Colonic mucosa (tissue), 4 donors: ENCODE measurements at regions not wholly inside any gene's neighbourhood (a gene's known extent, or its start where the extent isn't known, plus 50 kb on each side); places are given as distances from the start of the nearest gene placed in this dataset.

ENCODE experiments used
- DNase-seq: peaks from one replicate; pipeline ENCODE4 v3.0.0-alpha.2; 2020
- H3K27ac ChIP-seq: fragments of 200-600 bp; one replicate; pipeline ENCODE4 v1.8.0; 2021
- H3K27me3 ChIP-seq: fragments of 200-600 bp; one replicate; pipeline ENCODE4 v1.8.0; 2021
- H3K36me3 ChIP-seq: fragments of 200-600 bp; one replicate; pipeline ENCODE4 v1.8.0; 2021
- H3K4me1 ChIP-seq: fragments of 200-600 bp; one replicate; pipeline ENCODE4 v1.8.0; 2021; ENCODE audit warnings: mild to moderate bottlenecking
- H3K4me3 ChIP-seq: fragments of 200-600 bp; one replicate; pipeline ENCODE4 v1.8.0; 2021
- H3K9ac ChIP-seq, 2 donors: one replicate each; pipeline ENCODE4 v1.7.0; 2013; ENCODE audit warnings: control low read depth in 2 of 2, low read depth in 2 of 2, low read length in 2 of 2
- H3K9me3 ChIP-seq: fragments of 200-600 bp; one replicate; pipeline ENCODE4 v1.8.0; 2021
- intact Hi-C: fragments of 100-400 bp; cut with DNase I; formaldehyde crosslinking; loops from one replicate; pipeline ENCODE4 v1.14.1; 2022
- TF ChIP-seq, protein P1 (sequence below): fragments of 200-600 bp; IDR thresholded peaks from one replicate; pipeline ENCODE4 v1.8.0; 2022; ENCODE audit warnings: antibody characterized with exemption, mild to moderate bottlenecking
- donor health status: healthy.
- donor health status: DM: no; HTN: no; CAD: no.
- donor health status: DM: no; HTN: no; CAD: no.

- DNase-seq = no peak
- no peak overlapping the region for H3K9ac ChIP-seq
- H3K27me3 ChIP-seq = no peaks in the 10 kb centered on the region
- H3K9me3 ChIP-seq = no peaks in the 10 kb centered on the region
- no peaks in the 10 kb centered on the region for H3K36me3 ChIP-seq
- H3K27ac ChIP-seq = no peak overlapping the region
- TF ChIP-seq, protein P1, sequence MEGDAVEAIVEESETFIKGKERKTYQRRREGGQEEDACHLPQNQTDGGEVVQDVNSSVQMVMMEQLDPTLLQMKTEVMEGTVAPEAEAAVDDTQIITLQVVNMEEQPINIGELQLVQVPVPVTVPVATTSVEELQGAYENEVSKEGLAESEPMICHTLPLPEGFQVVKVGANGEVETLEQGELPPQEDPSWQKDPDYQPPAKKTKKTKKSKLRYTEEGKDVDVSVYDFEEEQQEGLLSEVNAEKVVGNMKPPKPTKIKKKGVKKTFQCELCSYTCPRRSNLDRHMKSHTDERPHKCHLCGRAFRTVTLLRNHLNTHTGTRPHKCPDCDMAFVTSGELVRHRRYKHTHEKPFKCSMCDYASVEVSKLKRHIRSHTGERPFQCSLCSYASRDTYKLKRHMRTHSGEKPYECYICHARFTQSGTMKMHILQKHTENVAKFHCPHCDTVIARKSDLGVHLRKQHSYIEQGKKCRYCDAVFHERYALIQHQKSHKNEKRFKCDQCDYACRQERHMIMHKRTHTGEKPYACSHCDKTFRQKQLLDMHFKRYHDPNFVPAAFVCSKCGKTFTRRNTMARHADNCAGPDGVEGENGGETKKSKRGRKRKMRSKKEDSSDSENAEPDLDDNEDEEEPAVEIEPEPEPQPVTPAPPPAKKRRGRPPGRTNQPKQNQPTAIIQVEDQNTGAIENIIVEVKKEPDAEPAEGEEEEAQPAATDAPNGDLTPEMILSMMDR = no peak
- no peak overlapping the region for H3K4me3 ChIP-seq
- H3K4me1 ChIP-seq = no peaks in the 10 kb centered on the region
- intact Hi-C loops = no loop called here
These were observed 53.1 kb upstream of the EEF1E1 start for GRCh38 chr6:8155259-8156012.
